C4-2B (cell line): ENCODE measurements at regions not wholly inside any gene's neighbourhood (a gene's known extent, or its start where the extent isn't known, plus 50 kb on each side); places are given as distances from the start of the nearest gene placed in this dataset.

Experiments used
- ZFX ChIP-seq: fragments of 450-650 bp; IDR thresholded peaks from 2 replicates; pipeline ENCODE4 v1.6.1; 2017
- TF ChIP-seq, protein P1 (sequence below): fragments of 450-650 bp; conservative IDR thresholded peaks from 2 replicates; pipeline ENCODE4 v1.5.1; 2017; ENCODE audit warnings: mild to moderate bottlenecking

DNA sequence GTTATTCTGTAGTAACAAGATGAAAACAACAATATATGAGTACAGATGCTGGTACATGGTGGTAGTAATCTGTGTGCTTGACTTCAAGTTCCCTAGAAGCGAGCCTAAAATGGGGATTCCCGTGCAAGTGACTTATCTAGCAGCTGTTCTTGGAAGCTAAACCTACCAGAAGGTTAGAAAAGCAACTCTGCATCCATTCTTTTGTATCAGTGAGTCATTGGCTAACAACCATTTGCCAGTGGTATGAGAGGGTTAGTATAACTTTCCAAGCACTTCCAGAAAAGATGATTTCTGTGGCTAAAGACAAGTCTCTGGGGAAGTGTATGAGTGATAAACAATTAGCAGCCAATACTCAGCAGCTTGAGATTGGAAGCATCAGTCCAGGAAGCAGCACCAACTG, 787.7 kb upstream of the CDH6 start:
- TF ChIP-seq, protein P1, sequence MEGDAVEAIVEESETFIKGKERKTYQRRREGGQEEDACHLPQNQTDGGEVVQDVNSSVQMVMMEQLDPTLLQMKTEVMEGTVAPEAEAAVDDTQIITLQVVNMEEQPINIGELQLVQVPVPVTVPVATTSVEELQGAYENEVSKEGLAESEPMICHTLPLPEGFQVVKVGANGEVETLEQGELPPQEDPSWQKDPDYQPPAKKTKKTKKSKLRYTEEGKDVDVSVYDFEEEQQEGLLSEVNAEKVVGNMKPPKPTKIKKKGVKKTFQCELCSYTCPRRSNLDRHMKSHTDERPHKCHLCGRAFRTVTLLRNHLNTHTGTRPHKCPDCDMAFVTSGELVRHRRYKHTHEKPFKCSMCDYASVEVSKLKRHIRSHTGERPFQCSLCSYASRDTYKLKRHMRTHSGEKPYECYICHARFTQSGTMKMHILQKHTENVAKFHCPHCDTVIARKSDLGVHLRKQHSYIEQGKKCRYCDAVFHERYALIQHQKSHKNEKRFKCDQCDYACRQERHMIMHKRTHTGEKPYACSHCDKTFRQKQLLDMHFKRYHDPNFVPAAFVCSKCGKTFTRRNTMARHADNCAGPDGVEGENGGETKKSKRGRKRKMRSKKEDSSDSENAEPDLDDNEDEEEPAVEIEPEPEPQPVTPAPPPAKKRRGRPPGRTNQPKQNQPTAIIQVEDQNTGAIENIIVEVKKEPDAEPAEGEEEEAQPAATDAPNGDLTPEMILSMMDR, result no peak
- TF ChIP-seq ZFX, result no peak
